Keratinocyte (primary cell): ENCODE measurements at regions not wholly inside any gene's neighbourhood (a gene's known extent, or its start where the extent isn't known, plus 50 kb on each side); places are given as distances from the start of the nearest gene placed in this dataset.

Source experiments
- DNase-seq: peaks from one replicate; pipeline ENCODE4 v3.0.0-alpha.2; 2011; ENCODE audit warnings: low read depth, missing footprints, low spot score
- FAIRE-seq: peaks from 2 replicates; lab custom pipeline; 2011; peaks lifted over from hg19 to GRCh38; lab: Jason Lieb, UNC
- H2AFZ ChIP-seq: 2 replicates; pipeline ENCODE4 v1.6.0; 2012; ENCODE audit warnings: low read length, control low read depth, inconsistent platforms; ENCODE audit not compliant: control insufficient read depth
- H3K27ac ChIP-seq: 2 replicates; pipeline ENCODE4 v1.5.1; 2011; ENCODE audit warnings: low read length; ENCODE audit not compliant: control insufficient read depth, insufficient read depth
- H3K27me3 ChIP-seq: 3 replicates; pipeline ENCODE4 v1.6.0; 2011; ENCODE audit warnings: low read length; ENCODE audit not compliant: control insufficient read depth, insufficient read depth; ENCODE audit errors: extremely low read depth
- H3K36me3 ChIP-seq, 2 experiments: 2 replicates in 1 of 2; 3 replicates in 1 of 2; pipeline ENCODE4 v1.5.1; 2011; ENCODE audit warnings: low read length in 2 of 2, mild to moderate bottlenecking in 1 of 2; ENCODE audit not compliant: control insufficient read depth in 2 of 2, insufficient read depth in 2 of 2; ENCODE audit errors: extremely low read depth in 1 of 2
- H3K4me1 ChIP-seq: 3 replicates; pipeline ENCODE4 v1.5.1; 2011; ENCODE audit warnings: low read length; ENCODE audit not compliant: control insufficient read depth, insufficient read depth; ENCODE audit errors: extremely low read depth
- H3K4me2 ChIP-seq: 3 replicates; pipeline ENCODE4 v1.6.0; 2011; ENCODE audit warnings: low read depth, low read length; ENCODE audit not compliant: control insufficient read depth, insufficient read depth; ENCODE audit errors: extremely low read depth
- H3K4me3 ChIP-seq, 3 experiments: fragments of 200-600 bp in 1 of 3; sonication (generic) in 1 of 3; 2 replicates in 2 of 3; 3 replicates in 1 of 3; pipeline ENCODE4 v1.5.1; 2011 to 2016; ENCODE audit warnings: low read length in 3 of 3, mild to moderate bottlenecking in 3 of 3, control low read depth in 2 of 3, inconsistent platforms in 1 of 3, low read depth in 1 of 3, mixed read lengths in 1 of 3, mixed run types in 1 of 3, moderate library complexity in 1 of 3; ENCODE audit not compliant: control insufficient read depth in 2 of 3, insufficient read depth in 2 of 3; ENCODE audit errors: extremely low read depth in 1 of 3
- H3K79me2 ChIP-seq: 2 replicates; pipeline ENCODE4 v1.6.0; 2012; ENCODE audit warnings: low read length; ENCODE audit not compliant: control insufficient read depth, insufficient read depth
- H3K9ac ChIP-seq: 3 replicates; pipeline ENCODE4 v1.6.0; 2011; ENCODE audit warnings: low read length; ENCODE audit not compliant: control insufficient read depth, insufficient read depth; ENCODE audit errors: extremely low read depth
- H3K9me1 ChIP-seq: 3 replicates; pipeline ENCODE4 v1.6.0; 2011; ENCODE audit warnings: low read length; ENCODE audit not compliant: control insufficient read depth, insufficient read depth; ENCODE audit errors: extremely low read depth
- H3K9me3 ChIP-seq: 2 replicates; pipeline ENCODE4 v1.5.1; 2012; ENCODE audit warnings: low read depth, low read length; ENCODE audit not compliant: control insufficient read depth
- H4K20me1 ChIP-seq: 3 replicates; pipeline ENCODE4 v1.6.0; 2011; ENCODE audit warnings: low read length; ENCODE audit not compliant: control insufficient read depth, insufficient read depth; ENCODE audit errors: extremely low read depth
- CTCF ChIP-seq, 3 experiments: IDR thresholded peaks in 1 of 3; conservative IDR thresholded peaks in 1 of 3; optimal IDR thresholded peaks in 1 of 3; 2 replicates in 2 of 3; 3 replicates in 1 of 3; pipeline versions ENCODE3 to v1.5.1; 2011; ENCODE audit warnings: low read length in 3 of 3, mild to moderate bottlenecking in 3 of 3, moderate library complexity in 2 of 3, control low read depth in 1 of 3, inconsistent platforms in 1 of 3; ENCODE audit not compliant: insufficient read depth in 2 of 3; ENCODE audit errors: extremely low read depth in 1 of 3
- EZH2 ChIP-seq: IDR thresholded peaks from one replicate; pipeline ENCODE4 v1.6.1; 2012; ENCODE audit warnings: inconsistent platforms, mild to moderate bottlenecking, low read length, moderate library complexity
- dilution Hi-C: fragments of 300-500 bp; cut with MboI; formaldehyde crosslinking; loops from one replicate; pipeline ENCODE4 v1.7.0; 2020; ENCODE audit warnings: low sequenced_read_pairs; ENCODE audit not compliant: extremely low pct_ligation_motif_present

GRCh38 chr18:38198956-38199355 lies 633.4 kb upstream of the CELF4 start:
- no peaks in the 10 kb centered on the region for H3K79me2 ChIP-seq
- H3K4me3 ChIP-seq = no peak overlapping the region
- no peaks in the 10 kb centered on the region for H3K9me1 ChIP-seq
- H3K9me3 ChIP-seq = no peaks in the 10 kb centered on the region
- no peak overlapping the region for H2AFZ ChIP-seq
- no peak for TF ChIP-seq CTCF (optimal IDR thresholded peaks at IDR 0.05 in 1 of 3, IDR thresholded peaks at IDR 0.05 in 1 of 3, conservative IDR thresholded peaks at IDR 0.05 in 1 of 3; ENCODE audit: extremely low read depth in 1 of 3, insufficient read depth in 2 of 3, low read length in 3 of 3)
- no peak for TF ChIP-seq EZH2
- no peak overlapping the region for H3K9ac ChIP-seq
- no peak for DNase-seq
- FAIRE-seq = peak; percentile 32
- no peak overlapping the region for H3K27ac ChIP-seq
- peaks cover 3% of the 10 kb centered on the region for H3K27me3 ChIP-seq
- H3K4me2 ChIP-seq = no peak overlapping the region
- dilution Hi-C loops = no loop called here
- no peaks in the 10 kb centered on the region for H4K20me1 ChIP-seq
- H3K36me3 ChIP-seq = no peaks in the 10 kb centered on the region
- H3K4me1 ChIP-seq = no peaks in the 10 kb centered on the region

GRCh38 chr18:38198526-38198925 lies 632.9 kb upstream of the CELF4 start:
- no peak overlapping the region for H3K9ac ChIP-seq
- H3K27me3 ChIP-seq = peaks cover 3% of the 10 kb centered on the region
- TF ChIP-seq EZH2 (no peak), CTCF (optimal IDR thresholded peaks at IDR 0.05 in 1 of 3, IDR thresholded peaks at IDR 0.05 in 1 of 3, conservative IDR thresholded peaks at IDR 0.05 in 1 of 3; ENCODE audit: extremely low read depth in 1 of 3, insufficient read depth in 2 of 3, low read length in 3 of 3) (no peak)
- no peak for FAIRE-seq
- H3K4me3 ChIP-seq = no peak overlapping the region
- H3K9me3 ChIP-seq = no peaks in the 10 kb centered on the region
- no peak overlapping the region for H3K4me2 ChIP-seq
- H2AFZ ChIP-seq = no peak overlapping the region
- DNase-seq = no peak
- no peaks in the 10 kb centered on the region for H4K20me1 ChIP-seq
- no peaks in the 10 kb centered on the region for H3K4me1 ChIP-seq
- no peaks in the 10 kb centered on the region for H3K9me1 ChIP-seq
- dilution Hi-C loops = no loop called here
- no peaks in the 10 kb centered on the region for H3K79me2 ChIP-seq
- no peak overlapping the region for H3K27ac ChIP-seq
- H3K36me3 ChIP-seq = no peaks in the 10 kb centered on the region
